H1 (cell line): ENCODE measurements at regions not wholly inside any gene's neighbourhood (a gene's known extent, or its start where the extent isn't known, plus 50 kb on each side); places are given as distances from the start of the nearest gene placed in this dataset.

Source experiments
- NANOG ChIP-seq: IDR thresholded peaks from 2 replicates; pipeline ENCODE4 v1.6.1; 2011; ENCODE audit warnings: low read length, low read depth, mild to moderate bottlenecking, inconsistent platforms; ENCODE audit not compliant: insufficient read depth, poor library complexity, severe bottlenecking
- SIX5 ChIP-seq: IDR thresholded peaks from 2 replicates; pipeline ENCODE4 v1.6.1; 2011; ENCODE audit warnings: mild to moderate bottlenecking, low read depth, low read length
- ZNF274 ChIP-seq: IDR thresholded peaks from 2 replicates; pipeline ENCODE4 v1.7.0; 2012; ENCODE audit warnings: low read length, borderline replicate concordance; ENCODE audit errors: extremely low read depth

- TF ChIP-seq SIX5 = no peak
- no peak for TF ChIP-seq ZNF274
- no peak for TF ChIP-seq NANOG
Measured at GRCh38 chr6:78688668-78689067, 178.7 kb upstream of the IRAK1BP1 start (continued).
